ENCODE measurements at regions not wholly inside any gene's neighbourhood (a gene's known extent, or its start where the extent isn't known, plus 50 kb on each side); places are given as distances from the start of the nearest gene placed in this dataset.

GRCh38 chr16:85251225-85251760 lies 139.0 kb upstream of the CIBAR2 start:
- no peak for DNase-seq (ENCODE audit: low read depth)
- no peak for FAIRE-seq
- TF ChIP-seq CTCF (IDR thresholded peaks at IDR 0.05; ENCODE audit: insufficient read depth, low read length, severe bottlenecking) = no peak
- Histone ChIP-seq H3K4me3 (ENCODE audit: low read depth, low read length) (no peak overlapping the region), H3K36me3 (ENCODE audit: control insufficient read depth, insufficient read depth, low read length) (no peaks in the 10 kb centered on the region), H3K27me3 (ENCODE audit: control insufficient read depth, insufficient read depth, low read length) (peaks cover 2% of the 10 kb centered on the region)

- Histone ChIP-seq H3K4me3 (ENCODE audit: low read depth, low read length) (no peak overlapping the region), H3K27me3 (ENCODE audit: control insufficient read depth, insufficient read depth, low read length) (peaks cover 3% of the 10 kb centered on the region), H3K36me3 (ENCODE audit: control insufficient read depth, insufficient read depth, low read length) (no peaks in the 10 kb centered on the region)
- TF ChIP-seq CTCF (IDR thresholded peaks at IDR 0.05; ENCODE audit: insufficient read depth, low read length, severe bottlenecking) = no peak
- DNase-seq (ENCODE audit: low read depth) (no peak), FAIRE-seq (no peak)
These were observed 139.7 kb upstream of the CIBAR2 start for GRCh38 chr16:85252014-85252413.

- no peak for FAIRE-seq
- no peak for TF ChIP-seq CTCF (IDR thresholded peaks at IDR 0.05; ENCODE audit: insufficient read depth, low read length, severe bottlenecking)
- no peak overlapping the region for H3K4me3 ChIP-seq (ENCODE audit: low read depth, low read length)
- DNase-seq (ENCODE audit: low read depth) = peak; percentile 8
- H3K27me3 ChIP-seq (ENCODE audit: control insufficient read depth, insufficient read depth, low read length) = peaks cover 3% of the 10 kb centered on the region
- H3K36me3 ChIP-seq (ENCODE audit: control insufficient read depth, insufficient read depth, low read length) = no peaks in the 10 kb centered on the region
These were observed 140.2 kb upstream of the CIBAR2 start for GRCh38 chr16:85252461-85252860.

GRCh38 chr16:85253084-85253941 lies 141.0 kb upstream of the CIBAR2 start:
- DNase-seq (ENCODE audit: low read depth) = no peak
- FAIRE-seq = no peak
- TF ChIP-seq CTCF (IDR thresholded peaks at IDR 0.05; ENCODE audit: insufficient read depth, low read length, severe bottlenecking) = peak; percentile 95
- Histone ChIP-seq H3K4me3 (ENCODE audit: low read depth, low read length) (no peak overlapping the region), H3K27me3 (ENCODE audit: control insufficient read depth, insufficient read depth, low read length) (peaks cover 2% of the 10 kb centered on the region), H3K36me3 (ENCODE audit: control insufficient read depth, insufficient read depth, low read length) (no peaks in the 10 kb centered on the region)

GRCh38 chr16:85254051-85254450 lies 141.8 kb upstream of the CIBAR2 start:
- Histone ChIP-seq H3K36me3 (ENCODE audit: control insufficient read depth, insufficient read depth, low read length) (no peaks in the 10 kb centered on the region), H3K4me3 (ENCODE audit: low read depth, low read length) (no peak overlapping the region), H3K27me3 (ENCODE audit: control insufficient read depth, insufficient read depth, low read length) (peaks cover 2% of the 10 kb centered on the region)
- TF ChIP-seq CTCF (IDR thresholded peaks at IDR 0.05; ENCODE audit: insufficient read depth, low read length, severe bottlenecking) = no peak
- DNase-seq (ENCODE audit: low read depth) (no peak), FAIRE-seq (no peak)

Measured in bronchial epithelial cell (primary cell).